SJSA1 (cell line): ENCODE measurements at regions not wholly inside any gene's neighbourhood (a gene's known extent, or its start where the extent isn't known, plus 50 kb on each side); places are given as distances from the start of the nearest gene placed in this dataset.

Source experiments
- DNase-seq, 2 experiments: peaks; one replicate each; pipeline ENCODE4 v3.0.0-alpha.2; 2015 to 2020; ENCODE audit warnings: low spot score in 2 of 2, low read depth in 1 of 2
- H3K27ac ChIP-seq: fragments of 250-450 bp; sonication (Bioruptor Pico); 2 replicates; pipeline ENCODE4 v1.5.1; 2020; ENCODE audit warnings: mild to moderate bottlenecking, moderate library complexity
- H3K27me3 ChIP-seq: fragments of 250-450 bp; sonication (Bioruptor Pico); replicated peaks from 2 replicates; pipeline ENCODE4 v1.5.1; 2020; ENCODE audit warnings: mild to moderate bottlenecking, moderate library complexity
- H3K36me3 ChIP-seq: fragments of 250-450 bp; sonication (Bioruptor Pico); 2 replicates; pipeline ENCODE4 v1.5.1; 2020; ENCODE audit warnings: mild to moderate bottlenecking
- H3K4me1 ChIP-seq: fragments of 250-450 bp; sonication (Bioruptor Pico); replicated peaks from 2 replicates; pipeline ENCODE4 v1.6.1; 2021; ENCODE audit warnings: mild to moderate bottlenecking
- H3K4me3 ChIP-seq: fragments of 250-450 bp; sonication (Bioruptor Pico); 2 replicates; pipeline ENCODE4 v1.5.1; 2020; ENCODE audit warnings: mild to moderate bottlenecking
- H3K9me3 ChIP-seq: fragments of 250-450 bp; sonication (Bioruptor Pico); replicated peaks from 2 replicates; pipeline ENCODE4 v1.5.1; 2020; ENCODE audit warnings: mild to moderate bottlenecking

DNA sequence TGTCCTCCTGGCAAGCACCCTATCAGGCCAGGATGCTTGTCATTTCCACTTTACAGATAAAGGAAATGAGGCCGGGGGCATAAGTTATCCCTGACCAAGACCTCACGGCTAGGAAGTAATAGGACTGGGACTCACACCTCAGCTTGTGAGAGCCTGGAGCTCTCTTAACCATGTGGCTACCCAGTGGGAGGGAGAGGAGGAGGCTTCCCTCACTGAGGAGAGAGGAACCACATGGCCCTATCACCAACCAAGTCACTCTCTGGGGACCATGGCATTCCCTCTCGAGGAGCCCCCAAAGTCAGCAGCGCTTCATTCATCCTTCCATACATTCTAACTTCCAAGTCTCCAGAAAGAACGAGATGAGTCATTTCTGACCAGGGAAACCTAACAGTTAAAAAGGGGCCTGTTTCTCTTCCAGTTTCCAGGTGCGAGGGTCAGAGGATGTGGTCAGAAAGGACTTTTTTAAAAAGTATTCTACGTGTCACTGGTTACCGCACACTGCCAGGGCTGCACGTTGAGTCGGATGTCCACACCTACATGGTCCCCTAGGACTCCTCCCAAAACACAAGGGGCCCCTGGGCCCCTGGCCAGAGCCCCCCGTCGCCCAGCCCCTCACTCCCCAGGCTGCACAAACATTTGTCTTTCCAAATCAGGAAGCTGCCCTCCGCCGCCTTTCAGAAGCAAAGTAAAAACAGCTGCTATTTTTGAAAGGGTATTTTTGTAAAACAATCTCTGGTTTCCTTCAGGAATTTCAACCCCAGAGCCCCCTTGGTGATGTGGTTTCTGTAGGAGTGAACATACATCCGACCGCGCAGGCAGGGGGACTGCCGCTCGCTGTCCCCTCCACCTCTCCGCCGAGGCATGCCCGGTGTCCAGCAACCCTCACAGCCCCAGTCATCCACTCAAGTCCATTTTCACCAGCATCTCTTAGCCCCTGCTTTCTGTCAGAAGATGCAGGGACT, 128.2 kb upstream of the CHST15 start:
- Histone ChIP-seq H3K36me3 (no peaks in the 10 kb centered on the region), H3K4me3 (no peak overlapping the region), H3K27ac (no peak overlapping the region), H3K27me3 (no peaks in the 10 kb centered on the region), H3K9me3 (peaks cover 2% of the 10 kb centered on the region; the same call in 1 of the 2 replicates), H3K4me1 (no peaks in the 10 kb centered on the region)
- DNase-seq = no peak

DNA sequence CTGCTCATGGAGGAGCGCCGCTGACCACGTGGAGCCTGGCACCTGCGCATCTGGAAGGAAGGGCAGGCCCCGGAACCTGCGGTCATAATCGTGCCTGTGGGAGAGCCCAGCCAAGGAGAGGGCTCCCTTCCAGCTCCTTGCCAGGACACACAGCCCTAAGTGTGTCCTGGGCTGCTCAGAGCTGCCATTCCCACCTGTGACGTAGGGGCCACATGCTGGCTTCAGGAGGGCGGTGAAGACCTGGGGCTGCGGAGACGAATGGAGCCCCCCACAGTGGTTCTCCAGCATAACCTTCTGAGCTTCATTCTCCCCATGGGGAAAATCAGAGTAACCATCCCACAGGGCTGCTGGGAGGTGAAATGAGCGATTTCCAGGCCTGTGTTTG, 127.6 kb upstream of the CHST15 start:
- Histone ChIP-seq H3K27ac (no peak overlapping the region), H3K4me3 (no peak overlapping the region), H3K9me3 (0 out of 2 replicates have a peak, but pooled peaks cover 2% of the 10 kb centered on the region), H3K36me3 (no peaks in the 10 kb centered on the region), H3K27me3 (no peaks in the 10 kb centered on the region), H3K4me1 (no peaks in the 10 kb centered on the region)
- peak in 1 of 2 experiments; percentile 25 for DNase-seq

DNA sequence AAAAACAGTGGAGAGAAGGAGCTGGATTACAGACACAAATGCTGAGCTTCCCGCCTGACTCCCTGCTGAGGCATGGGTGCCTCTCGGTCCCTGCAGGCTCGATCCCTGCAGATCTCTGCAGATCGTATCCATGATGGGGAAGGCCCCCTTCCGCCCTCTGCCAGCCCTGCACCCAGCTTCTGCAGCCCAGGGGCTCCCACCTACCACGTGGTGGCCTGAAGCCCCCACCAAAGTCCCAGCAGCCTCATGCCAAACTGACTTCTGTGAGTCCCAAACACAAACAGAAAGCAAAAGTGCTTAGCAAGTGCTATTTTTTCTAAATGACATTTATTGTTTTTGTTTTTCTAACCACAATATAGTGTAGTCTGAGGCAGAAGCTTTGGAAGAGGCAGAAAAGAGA, 127.1 kb upstream of the CHST15 start:
- H3K36me3 ChIP-seq = no peaks in the 10 kb centered on the region
- no peaks in the 10 kb centered on the region for H3K27me3 ChIP-seq
- no peak overlapping the region for H3K4me3 ChIP-seq
- H3K9me3 ChIP-seq = no peaks in the 10 kb centered on the region
- DNase-seq = no peak
- no peaks in the 10 kb centered on the region for H3K4me1 ChIP-seq
- H3K27ac ChIP-seq = no peak overlapping the region

DNA sequence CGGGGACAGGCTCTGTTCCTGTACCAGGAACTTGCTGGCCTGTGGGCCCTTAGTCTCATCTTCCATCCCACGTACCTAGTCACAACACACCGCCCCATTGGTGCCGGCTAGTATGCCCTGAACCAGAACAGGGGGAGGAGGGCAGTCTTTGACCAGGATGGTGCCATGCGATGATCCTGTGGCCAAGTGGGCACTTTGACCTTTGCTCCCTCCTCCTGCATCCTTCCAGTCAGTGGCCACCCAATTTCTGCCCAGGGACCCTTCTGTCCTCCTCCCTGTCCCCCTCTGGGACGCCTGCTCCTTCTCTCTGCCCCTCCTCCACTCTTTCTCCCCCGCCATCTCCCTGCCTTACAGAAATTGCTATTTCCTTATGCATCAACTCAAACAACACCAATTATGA, 126.3 kb upstream of the CHST15 start:
- Histone ChIP-seq H3K36me3 (no peaks in the 10 kb centered on the region), H3K27me3 (no peaks in the 10 kb centered on the region), H3K4me3 (no peak overlapping the region), H3K4me1 (no peaks in the 10 kb centered on the region), H3K27ac (no peak overlapping the region), H3K9me3 (no peaks in the 10 kb centered on the region)
- DNase-seq = no peak

DNA sequence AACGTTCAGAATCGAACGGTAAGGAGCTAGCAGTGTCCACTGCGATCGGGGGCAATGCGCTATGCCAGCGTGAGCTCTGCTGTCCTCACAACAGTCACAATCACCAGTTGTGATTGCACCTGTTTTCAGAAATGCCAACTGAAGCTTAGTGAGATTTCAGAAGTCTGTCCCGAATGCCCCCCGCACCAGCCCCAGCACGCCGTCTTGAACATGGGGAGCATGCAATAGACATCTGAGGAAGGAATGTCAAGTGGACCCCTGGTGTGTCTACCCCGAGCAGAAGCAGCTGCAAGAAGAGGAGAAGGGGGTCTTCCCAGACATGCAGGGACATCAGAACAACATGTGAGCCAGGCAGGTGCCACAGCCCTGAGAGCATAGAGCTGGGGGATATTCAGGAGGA, 125.7 kb upstream of the CHST15 start:
- Histone ChIP-seq H3K4me3 (no peak overlapping the region), H3K4me1 (no peaks in the 10 kb centered on the region), H3K27ac (no peak overlapping the region), H3K27me3 (no peaks in the 10 kb centered on the region), H3K9me3 (no peaks in the 10 kb centered on the region), H3K36me3 (no peaks in the 10 kb centered on the region)
- no peak for DNase-seq

DNA sequence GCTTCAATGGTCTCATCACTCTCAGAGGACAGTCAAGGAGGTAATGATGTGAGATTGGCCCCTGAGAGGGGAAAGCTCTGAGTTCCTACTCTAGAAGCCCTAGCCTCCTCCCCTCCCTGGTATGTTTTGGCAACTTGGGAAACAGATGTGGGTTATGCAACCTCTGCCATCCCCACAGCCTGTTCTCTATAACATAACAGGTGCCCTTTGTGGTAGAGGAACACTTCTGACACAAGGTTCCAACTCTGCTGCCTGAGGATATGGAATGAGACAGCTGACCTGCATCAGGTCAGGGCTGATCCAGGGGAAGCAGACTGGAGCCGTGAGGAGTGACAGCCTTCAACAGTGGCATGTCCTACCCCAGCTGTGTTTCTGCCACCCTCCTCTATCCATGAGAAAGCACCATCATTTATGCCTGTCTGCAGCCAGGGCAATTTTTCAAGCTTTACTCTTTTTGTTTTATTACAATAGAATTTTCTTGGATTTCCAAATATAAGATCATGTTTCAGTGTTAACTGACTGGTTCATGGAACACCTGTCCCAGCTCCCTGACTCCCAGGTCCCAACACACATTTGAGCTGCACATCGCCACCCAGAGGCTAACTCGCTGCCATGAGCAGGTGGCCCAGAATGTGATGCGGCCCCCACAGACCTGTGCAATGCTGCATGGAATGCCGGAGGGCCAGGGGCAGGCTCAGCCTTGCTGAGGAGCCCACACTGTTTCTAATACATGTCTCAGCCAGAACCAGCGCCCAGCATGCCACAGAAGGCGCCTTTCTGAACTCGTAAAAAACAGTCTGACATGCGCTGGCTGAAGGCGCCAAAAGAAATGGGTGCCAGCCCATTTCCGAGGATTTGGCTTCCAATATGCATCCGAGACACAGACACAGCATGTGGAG, 124.8 kb upstream of the CHST15 start:
- Histone ChIP-seq H3K4me1 (no peaks in the 10 kb centered on the region), H3K36me3 (no peaks in the 10 kb centered on the region), H3K27ac (no peak overlapping the region), H3K9me3 (no peaks in the 10 kb centered on the region), H3K4me3 (no peak overlapping the region), H3K27me3 (no peaks in the 10 kb centered on the region)
- DNase-seq = peak in 1 of 2 experiments; percentile 25

DNA sequence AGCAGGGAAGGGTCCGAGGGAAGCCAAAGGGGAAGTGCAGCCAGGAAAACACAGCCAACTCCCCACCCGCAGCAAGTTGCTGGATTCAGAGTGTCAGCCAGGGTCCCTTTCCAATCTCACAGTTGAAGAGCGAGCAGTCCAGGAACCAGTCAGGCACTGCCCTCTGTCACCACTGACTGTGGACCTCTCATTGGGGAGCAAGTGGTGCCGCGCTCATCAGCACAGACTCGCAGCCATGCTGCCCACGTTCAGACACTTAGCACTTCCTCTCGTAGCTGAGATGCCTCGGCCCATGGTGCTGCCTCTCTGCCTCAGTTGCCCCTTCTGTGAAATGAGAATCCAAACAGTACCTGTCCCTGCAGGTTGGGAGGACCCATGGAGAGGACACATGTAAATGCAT, 123.6 kb upstream of the CHST15 start:
- Histone ChIP-seq H3K9me3 (no peaks in the 10 kb centered on the region), H3K4me1 (no peaks in the 10 kb centered on the region; the same call in 1 of the 2 replicates), H3K27me3 (no peaks in the 10 kb centered on the region), H3K36me3 (no peaks in the 10 kb centered on the region), H3K27ac (no peak overlapping the region), H3K4me3 (no peak overlapping the region)
- no peak for DNase-seq

DNA sequence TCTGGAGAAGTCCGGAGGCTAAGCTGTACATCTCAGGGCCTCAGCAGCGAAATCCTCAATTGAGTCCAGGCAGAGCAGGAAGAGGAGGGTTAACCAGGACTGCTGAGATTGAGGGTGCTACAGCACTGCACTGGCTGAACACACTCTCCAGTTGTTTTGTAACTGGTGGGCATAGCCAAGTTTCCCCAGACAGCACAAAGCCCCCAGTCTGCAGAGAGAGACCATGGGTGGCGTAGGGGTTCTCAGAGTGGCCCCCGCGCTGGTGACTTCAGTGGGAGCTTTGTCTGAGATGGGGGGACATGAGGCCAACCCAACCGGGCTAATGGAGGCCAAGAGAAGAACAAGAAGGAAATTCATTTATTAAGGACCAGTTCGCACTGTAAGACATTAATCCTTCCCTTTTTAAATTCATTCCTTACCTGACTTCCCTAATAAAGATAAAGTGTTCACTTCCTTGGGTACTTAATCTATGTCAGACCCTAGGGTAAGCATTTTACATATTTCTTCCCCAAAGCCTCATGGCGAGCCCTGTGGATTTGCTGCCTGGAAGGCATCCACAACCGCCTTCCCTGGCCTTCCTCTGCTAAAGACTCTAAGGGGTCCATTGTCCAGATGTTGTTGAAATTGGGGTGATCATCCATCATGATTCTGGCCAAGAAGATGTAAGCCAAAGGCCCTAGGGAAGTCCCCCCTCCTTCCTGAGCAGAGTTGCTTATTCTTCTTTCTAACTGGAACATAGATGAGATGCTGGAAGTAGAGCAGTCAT, 121.4 kb upstream of the CHST15 start:
- Histone ChIP-seq H3K36me3 (no peaks in the 10 kb centered on the region), H3K4me3 (no peak overlapping the region), H3K9me3 (no peaks in the 10 kb centered on the region; the same call in 1 of the 2 replicates), H3K27ac (no peak overlapping the region), H3K27me3 (no peaks in the 10 kb centered on the region), H3K4me1 (no peaks in the 10 kb centered on the region; the same call in 1 of the 2 replicates)
- no peak for DNase-seq

DNA sequence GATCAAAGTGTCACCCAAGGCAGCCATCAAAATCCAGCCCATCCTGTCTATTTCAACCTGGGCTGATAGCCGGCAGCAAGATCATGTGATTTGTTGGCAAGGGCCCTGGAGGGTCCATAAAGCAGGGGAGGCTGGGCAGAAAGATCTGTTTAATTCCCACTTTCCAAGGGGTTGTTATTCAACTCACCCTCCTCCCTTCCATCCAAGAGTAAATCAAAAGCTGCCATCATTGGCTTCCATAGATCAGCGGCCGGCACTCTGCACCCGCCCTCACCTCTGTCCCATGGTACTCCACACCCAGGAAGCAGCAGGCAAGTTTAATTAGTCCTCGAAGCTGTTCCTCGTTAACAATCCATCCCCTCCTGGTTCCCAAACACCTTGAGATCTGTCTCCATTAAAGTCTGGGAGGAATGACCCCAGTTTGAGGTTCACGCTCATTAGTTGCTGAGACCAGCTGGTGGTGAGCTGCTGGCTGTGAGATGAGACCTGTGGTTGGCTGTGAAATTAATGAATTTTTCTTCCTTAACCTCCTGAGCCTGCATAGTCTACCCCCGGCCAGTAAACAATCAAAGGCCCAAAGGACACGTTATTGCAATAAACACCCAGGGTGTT, 120.6 kb upstream of the CHST15 start:
- no peak for DNase-seq
- Histone ChIP-seq H3K4me1 (no peaks in the 10 kb centered on the region; the same call in 1 of the 2 replicates), H3K27ac (no peak overlapping the region), H3K36me3 (no peaks in the 10 kb centered on the region), H3K4me3 (no peak overlapping the region), H3K27me3 (no peaks in the 10 kb centered on the region), H3K9me3 (no peaks in the 10 kb centered on the region; the same call in 1 of the 2 replicates)

DNA sequence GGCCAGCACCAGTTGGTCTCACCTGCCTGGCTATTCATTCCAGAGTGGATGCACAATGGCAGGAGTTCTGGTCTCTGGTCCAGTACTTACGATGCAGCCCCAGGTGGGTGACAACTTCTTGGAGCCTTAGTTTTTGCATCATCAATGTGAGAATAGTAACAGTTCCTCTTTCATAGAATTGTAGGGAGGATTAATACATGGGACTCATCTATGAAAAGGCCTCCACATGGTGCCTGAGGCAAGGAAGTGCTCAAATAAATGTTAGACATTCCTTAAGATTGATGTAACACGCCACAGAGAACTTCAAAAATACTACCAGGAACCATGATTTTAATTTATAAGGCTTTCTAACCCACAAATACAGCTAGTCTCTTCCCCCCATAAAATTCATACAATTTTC, 120.1 kb upstream of the CHST15 start:
- no peak for DNase-seq

DNA sequence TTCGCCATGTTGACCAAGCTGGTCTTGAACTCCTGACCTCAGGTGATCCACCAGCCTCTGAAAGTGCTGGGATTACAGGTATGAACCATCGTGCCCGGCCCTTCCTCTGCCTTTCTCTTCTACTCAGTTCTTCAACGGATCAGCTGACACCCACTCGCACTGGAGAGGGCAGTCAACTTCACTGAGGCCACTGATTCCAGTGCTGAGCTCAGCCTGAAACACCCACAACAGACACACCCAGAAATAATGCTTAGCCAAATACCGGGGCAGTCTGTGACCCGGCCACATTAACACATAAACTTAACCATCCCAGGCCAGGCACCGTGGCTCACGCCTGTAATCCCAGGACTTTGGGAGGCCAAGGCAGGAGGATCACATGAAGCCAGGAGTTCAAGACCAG, 119.3 kb upstream of the CHST15 start:
- no peaks in the 10 kb centered on the region; the same call in 1 of the 2 replicates for H3K9me3 ChIP-seq
- no peaks in the 10 kb centered on the region for H3K27me3 ChIP-seq
- H3K36me3 ChIP-seq = no peaks in the 10 kb centered on the region
- H3K27ac ChIP-seq = no peak overlapping the region
- no peak for DNase-seq
- H3K4me1 ChIP-seq = no peaks in the 10 kb centered on the region; the same call in 1 of the 2 replicates
- H3K4me3 ChIP-seq = no peak overlapping the region

More for the DNA sequence above, 120.1 kb upstream of the CHST15 start:
- Histone ChIP-seq H3K27ac (no peak overlapping the region), H3K36me3 (no peaks in the 10 kb centered on the region), H3K27me3 (no peaks in the 10 kb centered on the region), H3K4me1 (no peaks in the 10 kb centered on the region; the same call in 1 of the 2 replicates), H3K9me3 (no peaks in the 10 kb centered on the region; the same call in 1 of the 2 replicates), H3K4me3 (no peak overlapping the region)

DNA sequence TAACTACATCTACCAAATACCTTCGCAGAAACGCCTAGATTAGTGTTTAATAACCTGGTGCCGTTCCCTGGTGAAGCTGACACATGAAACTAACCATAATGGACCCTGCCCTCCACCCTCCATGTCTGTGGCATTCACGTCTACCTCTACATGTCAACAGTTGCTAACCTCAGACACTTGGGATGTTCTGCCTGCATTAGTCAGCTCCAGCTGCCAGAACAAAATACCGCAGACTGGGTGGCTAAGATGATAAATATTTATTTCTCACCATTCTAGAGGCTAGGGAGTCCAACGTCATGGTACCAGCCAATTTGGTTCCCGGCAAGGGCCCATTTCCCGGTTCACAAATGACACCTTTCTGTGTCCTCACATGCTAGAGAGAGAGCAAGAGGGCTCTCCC, 118.5 kb upstream of the CHST15 start:
- no peaks in the 10 kb centered on the region for H3K27me3 ChIP-seq
- no peaks in the 10 kb centered on the region; the same call in 1 of the 2 replicates for H3K4me1 ChIP-seq
- H3K27ac ChIP-seq = no peak overlapping the region
- DNase-seq = peak in 1 of 2 experiments; percentile 6
- no peaks in the 10 kb centered on the region; the same call in 1 of the 2 replicates for H3K9me3 ChIP-seq
- H3K36me3 ChIP-seq = no peaks in the 10 kb centered on the region
- no peak overlapping the region for H3K4me3 ChIP-seq

DNA sequence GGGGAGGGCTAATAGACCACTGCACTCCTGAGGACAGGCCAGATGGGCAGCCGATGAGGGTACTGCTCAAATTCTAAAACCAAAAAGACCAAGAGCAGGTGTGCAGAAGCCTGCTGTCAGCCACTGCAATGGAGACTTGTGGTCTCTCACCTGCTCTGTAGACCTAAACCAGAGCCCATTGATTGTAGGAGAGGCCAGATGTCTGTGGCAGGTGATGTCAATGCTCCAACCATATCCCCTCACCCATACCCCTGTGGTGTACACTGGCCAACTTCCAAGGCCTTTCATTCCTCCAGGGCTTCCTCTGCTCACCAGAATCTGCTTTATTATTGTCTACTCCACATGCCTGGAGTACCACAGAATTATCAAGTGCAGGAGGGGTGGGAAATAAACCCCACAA, 116.9 kb upstream of the CHST15 start:
- Histone ChIP-seq H3K27ac (no peak overlapping the region), H3K4me1 (no peaks in the 10 kb centered on the region; the same call in 1 of the 2 replicates)

More for the DNA sequence above, 116.9 kb upstream of the CHST15 start:
- DNase-seq = no peak
- no peaks in the 10 kb centered on the region for H3K36me3 ChIP-seq
- no peaks in the 10 kb centered on the region for H3K27me3 ChIP-seq
- H3K4me3 ChIP-seq = no peak overlapping the region
- no peaks in the 10 kb centered on the region; the same call in 1 of the 2 replicates for H3K9me3 ChIP-seq
